HG03108 (cell line): ENCODE measurements at regions not wholly inside any gene's neighbourhood (a gene's known extent, or its start where the extent isn't known, plus 50 kb on each side); places are given as distances from the start of the nearest gene placed in this dataset.

Source experiments
- ATAC-seq: cut with Tn5 transposase; IDR thresholded peaks from one replicate; pipeline ENCODE4 v1.9.1; 2021; ENCODE audit warnings: moderate library complexity; ENCODE audit not compliant: unreplicated experiment

DNA sequence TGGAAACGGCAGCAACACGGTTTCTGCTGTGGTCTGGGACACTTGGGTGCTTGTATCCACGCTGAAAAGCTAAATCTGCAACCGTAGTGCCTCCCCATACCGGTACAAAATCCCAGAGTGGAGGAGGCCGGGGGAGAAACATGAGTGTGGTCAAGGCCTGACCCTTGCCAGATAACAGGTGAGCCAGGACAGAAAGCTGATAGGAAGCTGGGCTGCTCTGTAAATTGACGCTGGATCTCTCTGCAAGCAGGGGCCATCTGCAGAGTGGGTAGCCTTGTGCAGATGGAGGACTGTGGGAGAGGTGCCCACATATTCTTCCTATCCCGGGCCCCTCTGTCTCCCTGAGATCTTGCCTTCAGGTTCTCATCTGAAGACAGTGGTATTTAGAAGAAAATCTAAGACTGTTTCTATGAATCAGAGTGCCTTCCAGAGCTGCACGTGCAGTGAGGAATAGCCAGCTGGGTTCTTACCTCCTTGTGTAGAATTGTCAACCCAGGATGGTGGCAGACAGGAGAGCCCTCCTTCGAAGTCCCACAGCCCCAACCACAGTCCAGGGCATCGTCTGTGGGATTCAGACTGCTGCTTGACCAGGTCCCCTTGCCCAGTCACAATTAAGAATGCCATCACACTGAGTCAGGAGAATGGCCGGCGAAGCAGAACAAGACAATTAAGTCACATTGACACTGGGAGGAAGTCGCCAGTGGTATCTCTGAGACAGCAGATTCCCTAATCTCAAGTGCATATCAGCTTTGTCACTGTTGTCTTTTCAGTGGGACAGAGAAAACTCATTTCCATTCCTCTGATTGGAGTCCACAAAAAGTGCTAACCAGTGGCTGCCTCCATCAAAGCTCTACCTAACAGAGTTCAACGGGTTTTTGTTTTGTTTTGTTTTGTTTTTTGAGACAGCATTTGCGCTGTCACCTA lies 100.0 kb upstream of the RIPOR2 start:
- no peak for ATAC-seq

DNA sequence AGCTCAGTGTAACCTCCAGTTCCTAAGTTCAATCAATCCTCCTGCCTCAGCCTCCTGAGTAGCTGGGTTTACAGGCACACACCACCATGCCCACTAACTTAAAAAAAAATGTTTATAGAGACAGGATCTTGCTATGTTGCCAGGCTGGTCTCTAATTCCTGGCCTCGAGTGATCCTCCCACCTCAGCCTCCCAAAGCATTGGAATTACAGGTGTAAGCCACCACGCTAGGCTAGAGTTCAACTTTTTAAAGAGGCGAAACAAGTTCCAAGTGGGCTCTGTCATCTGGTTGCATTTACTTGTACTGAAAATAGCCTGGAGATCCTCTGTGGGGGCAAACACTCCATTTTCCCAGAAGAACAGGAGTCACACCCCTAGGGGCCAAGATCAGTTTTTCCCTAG lies 100.7 kb upstream of the RIPOR2 start:
- no peak for ATAC-seq

DNA sequence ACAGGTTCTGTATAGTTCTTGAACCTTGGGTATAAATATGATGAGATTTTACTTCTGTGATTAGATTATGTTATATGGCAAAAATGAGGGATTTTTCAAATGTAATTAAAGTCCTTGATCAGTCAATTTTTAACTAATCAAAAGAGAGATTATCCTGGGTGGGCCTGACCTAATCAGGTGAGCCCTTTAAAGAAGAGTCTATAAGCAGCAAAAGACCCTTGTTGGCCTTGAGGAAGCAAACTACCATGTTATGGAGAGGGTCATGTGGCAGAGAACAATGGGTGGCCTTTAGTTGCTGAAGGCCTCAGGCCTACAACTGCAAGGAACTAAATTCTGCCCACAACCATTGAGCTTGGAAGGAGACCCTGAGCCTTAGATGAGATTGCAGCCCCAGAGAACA lies 102.5 kb upstream of the RIPOR2 start:
- no peak for ATAC-seq

DNA sequence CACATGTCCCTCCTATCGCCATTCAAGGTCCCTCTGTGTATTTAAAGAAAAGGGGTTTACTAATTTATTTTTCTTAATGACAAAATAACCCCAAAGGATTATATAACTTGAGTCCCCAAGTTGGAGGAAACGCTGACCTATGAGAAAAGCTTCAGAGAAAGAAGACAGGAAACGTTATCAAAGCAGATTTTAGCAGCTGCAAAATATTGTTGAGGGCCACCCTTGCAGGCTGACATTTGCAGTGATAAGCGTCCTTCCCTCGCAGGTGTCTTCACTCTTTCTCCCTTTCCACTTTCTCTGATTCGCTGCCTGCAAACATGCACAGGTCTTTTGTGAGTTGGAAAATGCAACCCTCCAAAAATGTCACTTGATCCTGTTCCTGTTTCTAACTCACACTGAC lies 103.2 kb upstream of the RIPOR2 start:
- no peak for ATAC-seq

DNA sequence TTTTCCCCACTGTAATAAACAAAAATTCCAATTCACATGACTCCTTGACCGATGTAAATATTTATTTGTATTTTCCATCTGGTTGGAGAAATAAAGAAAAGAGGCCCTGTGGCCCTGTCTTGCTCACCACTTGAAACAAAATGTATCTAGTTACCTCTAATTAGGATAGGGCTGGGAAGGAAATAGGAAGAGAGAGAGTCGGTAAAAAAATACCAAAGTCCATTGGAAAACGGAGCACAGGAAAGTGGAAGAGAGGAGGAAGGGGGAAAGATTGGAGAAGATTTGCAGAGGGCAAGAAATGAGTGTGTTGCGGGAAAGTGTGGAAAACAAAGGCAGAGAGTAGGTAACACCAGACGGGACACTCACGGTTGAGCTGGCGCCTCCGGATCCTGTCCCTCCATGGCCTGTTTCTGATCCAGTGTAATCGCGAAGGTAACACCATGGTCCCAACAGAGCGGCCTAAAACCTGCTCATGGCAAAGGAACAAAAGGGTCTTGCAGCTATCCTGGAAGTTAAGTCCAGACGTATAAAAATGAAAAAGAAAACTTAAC lies 105.8 kb upstream of the RIPOR2 start:
- no peak for ATAC-seq

DNA sequence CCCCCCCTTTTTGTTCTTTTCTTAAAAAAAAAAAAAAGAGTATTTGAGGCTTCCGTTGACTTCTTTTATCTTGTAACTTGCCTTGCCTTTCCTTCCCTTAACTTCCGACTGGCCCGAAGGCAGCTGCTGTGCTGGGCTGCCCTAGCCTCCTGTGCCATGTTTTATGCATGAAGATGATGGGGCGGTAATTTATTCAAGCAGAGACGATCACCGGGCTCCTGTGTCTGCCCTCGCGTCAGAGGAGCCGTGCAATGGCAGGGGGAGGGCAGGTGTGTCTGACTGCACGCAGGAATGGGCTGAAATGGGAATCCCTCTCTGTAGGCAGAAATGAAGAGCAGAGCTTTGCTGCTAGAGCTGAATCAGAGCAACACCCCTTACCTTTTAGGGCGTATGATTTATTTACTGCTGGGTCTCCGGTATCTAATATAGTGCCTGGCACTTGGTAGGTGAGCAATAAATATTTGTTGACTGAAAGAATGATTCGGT lies 106.3 kb upstream of the RIPOR2 start:
- no peak for ATAC-seq

DNA sequence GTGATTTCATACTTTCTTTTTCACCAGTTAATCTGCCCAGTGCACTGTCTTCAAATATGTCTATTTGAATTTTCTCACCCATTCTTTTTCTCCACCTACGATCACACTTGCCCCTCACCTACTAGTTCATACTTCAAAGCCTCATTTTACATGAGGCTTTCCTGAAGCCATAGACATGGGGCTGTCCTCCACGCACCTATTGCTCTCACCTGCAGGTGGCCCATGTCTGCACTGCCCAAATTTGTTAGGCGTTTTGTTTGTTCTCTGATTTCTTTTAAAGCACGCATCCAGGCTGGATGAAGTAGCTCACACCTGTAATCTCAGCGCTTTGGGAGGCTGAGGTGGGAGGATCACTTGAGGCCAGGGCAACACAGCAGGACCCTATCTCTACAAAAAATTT lies 106.8 kb upstream of the RIPOR2 start:
- no peak for ATAC-seq

DNA sequence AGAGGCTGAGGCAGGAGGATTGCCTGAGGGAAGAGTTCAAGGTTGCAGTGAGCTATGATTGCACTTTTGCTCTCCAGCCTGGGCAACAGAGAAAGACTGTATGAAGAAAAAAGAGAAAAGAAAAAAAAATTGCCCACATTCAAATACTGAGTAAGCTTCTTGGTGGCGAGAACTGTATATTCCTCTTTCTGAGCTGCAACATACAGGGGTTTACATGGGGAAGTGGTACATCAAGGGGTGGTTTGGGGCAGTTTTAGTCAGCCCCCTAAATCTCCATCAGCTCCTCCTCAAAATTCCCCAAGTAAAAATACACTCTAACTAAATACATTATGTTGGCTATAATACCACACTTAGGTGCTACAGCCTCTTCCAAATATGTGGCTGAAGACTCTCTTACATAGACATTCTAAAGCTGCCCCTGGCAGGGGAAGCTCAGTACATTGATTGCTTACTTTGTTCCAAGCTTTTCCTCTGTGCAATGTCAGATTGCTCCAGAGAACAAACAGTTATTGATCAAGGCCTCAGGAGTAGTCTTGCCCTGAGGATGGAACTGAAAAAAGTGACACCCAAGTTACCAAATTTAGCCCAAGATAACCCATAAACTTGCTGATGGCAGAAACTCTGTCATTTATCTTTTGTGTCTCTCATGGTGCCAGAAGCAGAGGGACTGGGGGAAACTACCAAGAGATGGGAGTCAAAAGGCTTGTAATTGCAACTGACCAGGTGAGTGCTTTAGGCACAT lies 107.4 kb upstream of the RIPOR2 start:
- no peak for ATAC-seq

DNA sequence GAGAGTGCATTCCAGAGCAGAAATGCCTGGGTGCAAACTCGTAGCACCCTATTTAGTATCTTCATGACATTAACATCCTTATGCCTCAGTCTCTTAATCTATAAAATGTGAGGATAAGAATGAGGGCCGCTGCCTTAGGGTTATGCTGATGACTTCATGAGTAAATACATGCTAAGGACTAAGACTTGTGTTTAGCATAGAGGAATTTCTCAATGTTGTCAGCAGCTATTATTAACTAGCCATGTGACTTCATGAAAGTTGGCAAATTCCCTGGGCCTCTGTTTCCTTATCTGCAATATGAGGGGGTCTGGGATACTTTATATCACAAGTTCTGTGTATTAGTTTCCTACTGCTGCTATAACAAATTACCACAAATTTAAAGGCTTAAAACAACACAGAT lies 108.1 kb upstream of the RIPOR2 start:
- ATAC-seq = no peak

DNA sequence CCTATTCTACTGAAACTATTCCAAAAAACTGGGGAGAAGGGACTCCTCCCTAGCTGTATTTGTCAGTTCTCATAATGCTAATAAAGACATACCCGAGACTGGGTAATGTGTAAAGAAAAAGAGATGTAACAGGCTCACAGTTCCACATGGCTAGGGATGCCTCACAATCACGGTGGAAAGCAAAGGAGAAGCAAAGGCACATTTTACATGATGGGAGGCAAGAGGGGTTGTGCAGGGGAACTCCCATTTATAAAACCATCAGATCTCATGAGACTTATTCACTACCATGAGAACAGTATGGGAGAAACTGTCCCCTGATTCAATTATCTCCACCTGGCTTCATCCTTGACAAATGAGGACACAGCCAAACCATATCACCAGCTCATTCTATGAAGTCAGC lies 111.2 kb upstream of the RIPOR2 start:
- ATAC-seq = no peak

DNA sequence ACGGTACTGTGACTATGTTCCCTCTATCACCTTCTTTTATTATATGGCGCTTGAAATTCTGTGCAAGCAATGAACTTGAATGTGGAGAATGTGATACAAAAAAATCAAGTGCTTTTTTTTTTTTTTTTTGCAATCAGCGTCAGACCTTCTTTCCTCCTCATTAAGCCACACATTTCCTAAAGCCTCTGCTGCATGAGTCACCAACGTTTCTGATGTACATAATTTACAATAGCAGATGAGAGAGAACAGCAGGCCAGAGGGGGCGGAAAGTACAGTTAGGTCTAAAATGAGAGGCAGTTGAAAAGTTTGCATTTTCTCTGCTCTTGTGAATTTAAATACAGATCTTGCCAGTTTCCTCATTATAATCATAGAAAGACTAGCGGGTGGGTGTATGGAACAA lies 114.6 kb upstream of the RIPOR2 start:
- no peak for ATAC-seq

DNA sequence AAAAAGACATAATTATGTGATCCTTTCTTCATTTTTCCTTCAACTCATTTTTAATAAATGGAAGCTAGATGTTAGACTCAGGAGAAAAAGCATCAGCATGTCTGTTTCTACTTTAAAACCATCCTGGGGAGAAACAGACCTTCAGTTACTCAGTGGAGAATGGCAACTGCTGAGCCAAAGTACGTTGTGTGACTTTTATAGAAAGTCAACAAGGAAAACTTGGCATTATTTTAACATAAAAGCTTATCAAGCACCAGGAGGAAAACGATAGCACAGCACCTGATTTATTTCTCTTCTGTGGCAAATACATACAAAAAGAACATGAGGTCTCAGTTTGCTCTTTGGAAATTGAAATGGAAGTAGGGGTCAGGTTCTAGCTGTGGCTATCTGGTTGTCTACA lies 115.3 kb upstream of the RIPOR2 start:
- no peak for ATAC-seq

DNA sequence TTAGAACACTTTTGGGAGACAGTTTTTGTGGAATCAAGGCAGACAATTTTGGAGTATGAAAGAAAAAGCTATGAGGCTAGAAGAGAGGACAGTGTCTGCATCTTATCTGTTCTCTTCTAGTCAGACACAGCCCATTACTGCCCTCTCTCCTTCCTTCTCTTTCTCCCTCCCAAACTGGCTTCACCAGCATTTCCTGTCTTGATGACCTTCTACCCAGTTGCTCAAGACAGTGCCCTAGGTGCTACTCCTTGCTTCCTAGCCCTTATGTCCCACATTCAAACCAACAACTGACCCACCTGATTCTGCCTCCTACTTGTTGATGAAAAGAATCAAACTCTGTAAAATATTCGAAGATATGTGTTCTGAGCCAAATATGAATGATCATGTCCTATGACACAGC lies 116.4 kb upstream of the RIPOR2 start:
- no peak for ATAC-seq

DNA sequence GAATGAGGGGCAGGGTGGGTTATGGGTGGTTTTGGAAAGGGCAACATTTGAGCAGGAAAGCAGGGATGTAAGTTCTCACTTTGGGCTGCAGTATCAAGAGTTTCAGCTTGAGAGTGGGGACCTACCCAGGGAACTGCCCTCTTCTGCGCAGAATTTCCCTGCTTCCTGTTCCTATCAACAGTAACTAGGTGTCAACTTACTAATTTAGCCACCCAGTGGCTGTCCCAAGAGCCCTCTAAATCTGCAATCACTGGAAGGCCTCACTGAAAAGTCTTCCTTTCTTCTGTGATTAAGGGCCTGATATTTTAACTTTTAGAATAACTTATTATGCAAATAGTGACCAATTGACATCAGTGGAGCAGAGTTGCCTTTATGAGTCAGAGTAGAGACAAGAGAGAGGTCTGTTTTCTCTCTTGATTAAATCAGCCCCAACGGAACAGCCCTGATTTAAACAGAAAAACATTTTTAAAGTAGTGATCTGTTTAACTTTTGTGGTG lies 118.2 kb upstream of the RIPOR2 start:
- ATAC-seq = peak; percentile 85

DNA sequence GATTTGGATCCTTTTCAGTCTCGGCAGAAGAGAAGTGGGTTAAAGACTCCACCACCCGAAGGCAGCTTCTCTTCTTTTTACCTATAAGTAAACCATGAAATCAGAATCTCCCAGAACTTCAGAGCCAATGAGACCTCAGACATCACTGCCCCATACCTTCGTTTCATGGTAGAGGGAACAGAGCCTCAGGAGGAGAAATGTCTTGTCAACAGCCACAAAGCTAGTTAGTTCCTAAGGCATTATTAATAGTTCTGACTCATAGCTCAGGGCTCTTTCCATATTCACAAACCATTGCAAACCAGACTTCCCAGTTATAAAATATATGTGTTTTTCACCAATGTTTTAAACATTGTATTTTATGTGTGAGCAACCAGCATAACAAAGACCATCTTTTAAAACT lies 118.7 kb upstream of the RIPOR2 start:
- ATAC-seq = no peak

DNA sequence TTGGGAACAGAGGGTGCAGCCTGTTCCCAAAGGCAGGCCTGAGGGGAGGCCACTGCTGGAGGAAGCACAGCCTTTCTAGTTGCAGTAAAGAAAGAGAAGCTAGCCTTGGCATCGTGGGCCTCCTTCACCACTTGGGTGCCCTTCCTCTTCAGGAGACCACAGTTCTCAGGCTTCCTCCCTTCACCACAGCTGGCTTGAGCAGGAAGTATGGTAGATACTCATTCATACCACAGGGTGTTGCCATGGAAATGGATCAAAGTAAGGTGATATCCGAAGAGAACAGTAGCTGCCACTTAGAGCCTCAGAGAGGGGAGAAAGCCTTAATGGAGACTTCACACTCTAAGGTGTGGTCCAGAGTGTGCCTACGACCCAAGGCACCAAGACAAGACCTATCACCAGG lies 120.4 kb upstream of the RIPOR2 start:
- peak; percentile 63 for ATAC-seq

DNA sequence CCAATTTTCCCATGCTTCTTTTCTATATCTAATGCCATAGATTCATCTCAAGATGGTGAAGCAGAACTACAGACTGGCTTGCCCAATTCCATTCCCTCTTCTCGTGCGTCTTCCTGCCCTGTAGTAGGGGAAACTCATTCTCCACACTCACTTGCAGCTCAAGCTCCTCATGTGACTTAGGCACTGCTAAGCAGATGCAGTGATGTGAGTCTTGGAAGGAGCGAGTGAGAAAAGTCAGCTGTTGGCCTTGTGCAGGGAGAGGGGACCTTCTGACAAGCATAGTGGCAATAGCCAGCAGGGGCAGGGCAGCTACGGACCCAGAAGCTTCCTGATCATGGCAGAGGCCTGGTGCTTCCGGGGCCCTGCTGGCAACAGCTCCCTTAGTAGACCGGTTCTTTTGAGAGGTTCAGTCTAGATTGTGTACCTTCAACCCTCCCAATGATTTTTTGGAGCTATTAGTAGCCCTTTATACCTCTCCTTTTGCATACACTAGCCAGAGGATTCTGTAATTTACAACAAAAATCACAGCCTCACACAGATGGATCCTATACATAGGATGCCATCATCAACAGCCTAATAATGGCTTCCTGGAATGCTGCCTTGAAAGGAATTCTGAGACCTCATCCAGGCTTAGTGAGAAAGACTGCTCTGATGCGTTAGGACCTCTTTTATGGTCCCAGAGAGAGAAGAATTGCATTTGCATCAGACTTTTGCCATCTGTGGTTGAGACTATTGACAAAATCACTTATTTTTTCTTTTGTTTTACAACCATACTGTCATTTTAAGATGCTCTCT lies 121.5 kb upstream of the RIPOR2 start:
- ATAC-seq = no peak

DNA sequence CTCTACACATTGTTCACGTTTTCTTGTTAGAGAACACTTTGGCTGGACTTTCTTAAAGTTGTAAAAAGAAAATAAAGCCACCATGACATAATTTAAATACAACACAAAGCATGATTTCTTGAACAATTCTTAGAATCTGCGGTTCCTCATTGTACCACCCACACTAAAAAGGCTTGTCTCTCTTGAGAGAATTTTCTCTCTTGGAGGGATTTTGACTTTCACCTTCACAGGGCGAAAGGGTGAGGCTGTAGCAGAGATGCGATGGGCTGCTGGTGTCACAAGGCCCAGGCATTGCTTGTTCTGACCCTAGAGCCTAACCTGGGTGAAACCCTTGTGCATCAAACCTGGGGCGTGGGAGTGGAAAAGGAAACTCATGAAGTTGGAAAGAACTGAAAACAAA lies 122.7 kb upstream of the RIPOR2 start:
- ATAC-seq = no peak

DNA sequence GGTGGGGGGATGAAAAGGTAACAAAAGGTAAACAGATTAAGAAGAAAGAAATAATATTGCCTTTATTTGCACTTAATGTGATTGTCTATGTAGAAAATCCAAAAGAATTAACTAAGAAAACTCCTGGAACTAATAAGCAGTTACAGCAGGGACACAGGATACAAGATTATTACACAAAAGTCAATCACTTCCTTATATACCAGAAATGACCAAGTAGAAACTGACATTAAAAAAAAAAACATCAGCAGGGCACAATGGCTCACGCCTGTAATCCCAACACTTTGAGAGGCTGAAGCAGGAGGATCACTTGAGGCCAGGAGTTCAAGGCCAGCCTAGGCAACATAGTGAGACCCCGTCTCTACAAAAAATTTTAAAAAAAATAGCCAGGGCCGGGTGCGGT lies 123.2 kb upstream of the RIPOR2 start:
- no peak for ATAC-seq

DNA sequence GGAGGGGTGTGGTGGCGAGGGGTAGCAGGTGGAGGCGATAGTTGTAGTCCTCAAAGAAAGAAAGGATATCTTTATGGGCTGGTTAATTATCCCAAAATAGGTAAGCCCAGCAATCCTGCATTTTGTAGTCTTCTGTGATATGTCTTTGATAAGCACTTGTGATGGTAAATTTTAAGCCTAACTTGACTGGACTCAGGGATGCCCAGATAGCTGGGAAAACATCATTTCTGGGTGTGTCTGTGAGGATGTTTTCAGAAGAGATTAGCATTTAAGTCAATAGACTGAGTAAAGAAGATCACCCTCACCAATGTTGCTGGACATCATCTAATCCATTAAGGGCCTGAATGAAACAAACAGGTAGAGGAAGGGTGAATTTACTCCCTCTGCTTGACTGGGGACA lies 124.8 kb upstream of the RIPOR2 start:
- no peak for ATAC-seq
